ENCODE measurements at regions not wholly inside any gene's neighbourhood (a gene's known extent, or its start where the extent isn't known, plus 50 kb on each side); places are given as distances from the start of the nearest gene placed in this dataset.

DNA sequence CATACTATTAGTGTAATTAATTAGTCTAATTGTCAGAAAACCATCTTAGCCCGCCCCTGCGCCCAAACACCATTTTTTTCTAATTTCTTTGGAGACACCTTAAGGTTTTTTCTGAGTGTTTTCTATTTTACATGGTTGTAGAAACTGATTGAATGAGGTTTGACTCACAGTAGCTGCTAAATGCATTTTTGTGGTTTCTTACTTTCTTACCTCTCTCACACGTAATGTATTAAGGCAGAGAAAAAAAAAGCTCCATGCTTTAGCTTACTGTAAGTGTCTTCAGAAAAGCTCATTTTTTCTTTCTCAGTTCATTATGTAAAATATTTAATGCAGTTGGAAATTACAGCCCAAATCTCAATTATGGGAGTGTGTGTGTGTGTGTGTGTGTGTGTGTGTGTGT, 548.5 kb upstream of the LRRTM4 start:
- no peaks in the 10 kb centered on the region for H3K27me3 Mint-ChIP-seq (ENCODE audit: low read depth in 2 of 2)
- H3K9me3 Mint-ChIP-seq, result peaks cover 6 to 14% of the 10 kb centered on the region in 2 donors
- WGBS (ENCODE audit: insufficient coverage), result 100% methylated on average over 1 of the region's 3 CpGs
- no peak overlapping the region for H3K4me3 Mint-ChIP-seq
- H3K4me1 Mint-ChIP-seq, result no peaks in the 10 kb centered on the region
- Histone ChIP-seq H3K9me3 (ENCODE audit: control insufficient read depth, insufficient read depth, low read length) (peaks cover 4% of the 10 kb centered on the region), H3K4me3 (ENCODE audit: low read length) (no peak overlapping the region), H3K36me3 (ENCODE audit: control insufficient read depth, insufficient read depth, low read length) (no peaks in the 10 kb centered on the region), H3K27me3 (ENCODE audit: control insufficient read depth, insufficient read depth, low read length) (no peaks in the 10 kb centered on the region), H3K27ac (ENCODE audit: low read length) (no peak overlapping the region), H3K4me1 (ENCODE audit: control insufficient read depth, insufficient read depth, low read length) (no peaks in the 10 kb centered on the region)
- no peak overlapping the region for H3K27ac Mint-ChIP-seq
- intact Hi-C loops (cut with micrococcal nuclease), result no loop called here
- ATAC-seq, result no peak
- no peak for DNase-seq
- TF ChIP-seq, protein P1, sequence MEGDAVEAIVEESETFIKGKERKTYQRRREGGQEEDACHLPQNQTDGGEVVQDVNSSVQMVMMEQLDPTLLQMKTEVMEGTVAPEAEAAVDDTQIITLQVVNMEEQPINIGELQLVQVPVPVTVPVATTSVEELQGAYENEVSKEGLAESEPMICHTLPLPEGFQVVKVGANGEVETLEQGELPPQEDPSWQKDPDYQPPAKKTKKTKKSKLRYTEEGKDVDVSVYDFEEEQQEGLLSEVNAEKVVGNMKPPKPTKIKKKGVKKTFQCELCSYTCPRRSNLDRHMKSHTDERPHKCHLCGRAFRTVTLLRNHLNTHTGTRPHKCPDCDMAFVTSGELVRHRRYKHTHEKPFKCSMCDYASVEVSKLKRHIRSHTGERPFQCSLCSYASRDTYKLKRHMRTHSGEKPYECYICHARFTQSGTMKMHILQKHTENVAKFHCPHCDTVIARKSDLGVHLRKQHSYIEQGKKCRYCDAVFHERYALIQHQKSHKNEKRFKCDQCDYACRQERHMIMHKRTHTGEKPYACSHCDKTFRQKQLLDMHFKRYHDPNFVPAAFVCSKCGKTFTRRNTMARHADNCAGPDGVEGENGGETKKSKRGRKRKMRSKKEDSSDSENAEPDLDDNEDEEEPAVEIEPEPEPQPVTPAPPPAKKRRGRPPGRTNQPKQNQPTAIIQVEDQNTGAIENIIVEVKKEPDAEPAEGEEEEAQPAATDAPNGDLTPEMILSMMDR (IDR thresholded peaks at IDR 0.05), result no peak
- peaks cover 7% of the 10 kb centered on the region for H3K36me3 Mint-ChIP-seq

DNA sequence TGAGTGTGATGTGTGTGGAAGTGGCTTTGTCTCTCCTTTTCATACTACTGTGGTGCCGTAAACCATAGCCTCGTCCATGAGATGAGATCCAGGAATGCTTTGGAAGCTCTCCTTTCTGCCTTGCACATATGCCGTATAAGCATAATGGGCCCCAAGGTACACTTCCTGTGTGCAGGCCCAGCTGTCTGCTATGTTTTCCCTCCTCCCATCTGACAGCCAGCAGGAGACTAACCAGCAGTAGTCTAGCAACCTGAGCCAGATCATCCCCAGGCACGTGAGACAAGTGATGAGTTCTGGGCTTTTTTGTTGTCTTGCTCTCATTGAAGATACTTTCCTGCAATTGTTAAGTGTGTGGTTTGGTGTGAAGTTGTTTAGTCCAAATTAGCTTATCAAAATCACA, 555.5 kb upstream of the LRRTM4 start:
- peaks cover 13% of the 10 kb centered on the region for H3K9me3 ChIP-seq (ENCODE audit: control insufficient read depth, insufficient read depth, low read length)
- H3K4me3 ChIP-seq (ENCODE audit: low read length), result no peak overlapping the region
- Mint-ChIP-seq H3K9me3 (peaks cover 13 to 23% of the 10 kb centered on the region in 2 donors), H3K27ac (no peak overlapping the region), H3K4me3 (no peak overlapping the region), H3K27me3 (ENCODE audit: low read depth in 2 of 2) (no peaks in the 10 kb centered on the region), H3K36me3 (peaks cover 15% of the 10 kb centered on the region), H3K4me1 (no peaks in the 10 kb centered on the region)
- ATAC-seq (no peak), DNase-seq (no peak)
- H3K4me1 ChIP-seq (ENCODE audit: control insufficient read depth, insufficient read depth, low read length), result no peaks in the 10 kb centered on the region
- H3K27ac ChIP-seq (ENCODE audit: low read length), result no peak overlapping the region
- H3K27me3 ChIP-seq (ENCODE audit: control insufficient read depth, insufficient read depth, low read length), result no peaks in the 10 kb centered on the region
- intact Hi-C loops (cut with micrococcal nuclease), result no loop called here
- no peaks in the 10 kb centered on the region for H3K36me3 ChIP-seq (ENCODE audit: control insufficient read depth, insufficient read depth, low read length)
- TF ChIP-seq, protein P1 (IDR thresholded peaks at IDR 0.05), result no peak
- WGBS (ENCODE audit: insufficient coverage), result 72% methylated on average over 4 of the region's 4 CpGs

DNA sequence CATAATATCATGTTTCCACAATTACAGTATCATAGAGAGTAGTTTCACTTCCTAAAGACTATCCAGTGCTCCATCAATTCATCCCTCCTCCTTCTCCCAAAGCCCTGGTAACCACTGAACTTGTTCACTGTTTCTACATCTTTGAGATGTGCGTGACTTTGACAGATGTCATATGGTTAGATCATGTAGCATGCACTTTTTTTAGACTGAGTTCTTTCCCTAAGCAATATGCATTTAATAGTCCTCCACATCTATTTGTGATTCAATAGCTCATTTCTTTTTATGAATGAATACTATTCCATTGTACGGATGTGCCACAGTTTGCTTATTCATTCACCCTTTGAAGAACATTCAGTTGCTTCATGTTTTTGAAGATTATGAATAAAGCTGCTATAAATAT, 560.4 kb upstream of the LRRTM4 start:
- H3K9me3 Mint-ChIP-seq, result peaks cover 20 to 21% of the 10 kb centered on the region in 2 donors
- no peak for ATAC-seq

DNA sequence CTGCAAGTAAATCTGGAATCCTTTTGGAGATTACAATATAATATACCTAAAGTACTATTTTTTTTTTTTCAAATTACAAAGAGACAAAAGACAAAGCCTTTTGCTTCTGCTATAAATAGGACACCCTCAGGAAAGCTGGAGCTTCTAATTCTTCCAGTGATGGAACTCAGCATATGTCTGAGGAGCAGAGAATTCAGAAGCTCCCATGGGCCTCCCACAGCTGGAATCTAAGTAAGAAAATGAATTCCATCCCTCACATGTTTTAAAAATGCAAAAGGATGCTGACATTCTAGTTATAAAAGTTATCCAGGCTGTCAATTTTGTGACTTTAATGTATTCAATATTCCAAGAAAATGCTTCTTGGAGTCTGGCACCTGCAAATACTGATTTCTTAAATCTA, 571.3 kb upstream of the LRRTM4 start:
- H3K36me3 ChIP-seq (ENCODE audit: control insufficient read depth, insufficient read depth, low read length), result no peaks in the 10 kb centered on the region
- TF ChIP-seq, protein P1 (IDR thresholded peaks at IDR 0.05), result no peak

More for the DNA sequence above, 560.4 kb upstream of the LRRTM4 start:
- TF ChIP-seq, protein P1 (IDR thresholded peaks at IDR 0.05), result no peak
- Mint-ChIP-seq H3K36me3 (peaks cover 8% of the 10 kb centered on the region), H3K4me3 (no peak overlapping the region), H3K27me3 (ENCODE audit: low read depth in 2 of 2) (no peaks in the 10 kb centered on the region), H3K4me1 (no peaks in the 10 kb centered on the region), H3K27ac (no peak overlapping the region)
- Histone ChIP-seq H3K36me3 (ENCODE audit: control insufficient read depth, insufficient read depth, low read length) (no peaks in the 10 kb centered on the region), H3K9me3 (ENCODE audit: control insufficient read depth, insufficient read depth, low read length) (peaks cover 9% of the 10 kb centered on the region), H3K27ac (ENCODE audit: low read length) (no peak overlapping the region), H3K27me3 (ENCODE audit: control insufficient read depth, insufficient read depth, low read length) (no peaks in the 10 kb centered on the region), H3K4me1 (ENCODE audit: control insufficient read depth, insufficient read depth, low read length) (no peaks in the 10 kb centered on the region), H3K4me3 (ENCODE audit: low read length) (no peak overlapping the region)
- intact Hi-C loops (cut with micrococcal nuclease), result no loop called here
- 100% methylated on average over 1 of the region's 2 CpGs for WGBS (ENCODE audit: insufficient coverage)
- DNase-seq, result no peak

More for the DNA sequence above, 571.3 kb upstream of the LRRTM4 start:
- Histone ChIP-seq H3K27ac (ENCODE audit: low read length) (no peak overlapping the region), H3K27me3 (ENCODE audit: control insufficient read depth, insufficient read depth, low read length) (no peaks in the 10 kb centered on the region), H3K4me1 (ENCODE audit: control insufficient read depth, insufficient read depth, low read length) (no peaks in the 10 kb centered on the region), H3K4me3 (ENCODE audit: low read length) (no peak overlapping the region), H3K9me3 (ENCODE audit: control insufficient read depth, insufficient read depth, low read length) (no peaks in the 10 kb centered on the region)
- peaks cover 7 to 11% of the 10 kb centered on the region in 2 donors for H3K9me3 Mint-ChIP-seq
- ATAC-seq (no peak), DNase-seq (no peak)
- no peaks in the 10 kb centered on the region for H3K4me1 Mint-ChIP-seq
- H3K36me3 Mint-ChIP-seq, result no peaks in the 10 kb centered on the region
- H3K4me3 Mint-ChIP-seq, result no peak overlapping the region
- intact Hi-C loops (cut with micrococcal nuclease), result no loop called here
- H3K27me3 Mint-ChIP-seq (ENCODE audit: low read depth in 2 of 2), result no peaks in the 10 kb centered on the region
- no peak overlapping the region for H3K27ac Mint-ChIP-seq

All from natural killer cell (primary cell).